ENCODE measurements at regions not wholly inside any gene's neighbourhood (a gene's known extent, or its start where the extent isn't known, plus 50 kb on each side); places are given as distances from the start of the nearest gene placed in this dataset.

DNA sequence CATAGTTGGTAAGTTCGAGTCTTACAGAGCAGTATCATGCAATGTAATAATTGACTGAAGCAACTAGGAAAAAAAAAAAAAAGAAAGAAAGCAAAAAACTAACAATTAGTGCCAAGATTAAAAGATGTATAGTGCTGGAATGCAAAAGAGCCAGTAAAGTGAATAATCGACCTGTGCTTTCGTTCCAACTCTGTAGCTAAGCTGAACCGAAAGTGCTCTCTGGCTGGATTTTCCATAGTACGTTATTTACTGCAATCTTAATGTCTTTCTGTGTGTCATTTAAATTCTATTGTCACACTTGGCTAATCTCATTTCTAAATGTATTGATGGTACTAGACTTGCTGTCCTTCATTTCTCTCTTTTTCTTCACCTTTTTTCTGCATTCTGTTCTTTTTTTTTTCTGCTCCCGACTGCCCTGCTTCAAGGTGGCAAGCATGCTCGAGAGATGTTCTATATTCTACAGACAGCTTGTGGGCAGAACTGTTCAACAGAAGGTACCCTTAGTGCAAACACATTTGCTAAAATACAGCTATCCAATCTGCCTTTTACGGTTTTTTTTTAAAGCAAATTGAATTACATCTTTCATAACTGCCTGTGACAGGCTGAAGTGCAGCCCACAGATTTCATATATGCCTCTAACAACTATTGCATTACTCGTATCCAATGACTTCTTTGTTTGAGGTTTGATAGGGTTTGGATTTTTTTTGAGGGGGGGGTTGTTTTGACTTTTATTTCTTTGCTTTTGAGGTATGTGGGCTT is 204.2 kb upstream of the MTNR1B start:
- Mint-ChIP-seq H3K4me3 (no peak overlapping the region), H3K36me3 (ENCODE audit: low read depth) (no peaks in the 10 kb centered on the region), H3K4me1 (peaks cover 4% of the 10 kb centered on the region), H3K27ac (no peak overlapping the region), H3K27me3 (peaks cover 26% of the 10 kb centered on the region)
- no peak for ATAC-seq
- no peak for DNase-seq
- H3K9me3 ChIP-seq (ENCODE audit: control insufficient read depth, low read length, poor library complexity, severe bottlenecking), result no peaks in the 10 kb centered on the region

DNA sequence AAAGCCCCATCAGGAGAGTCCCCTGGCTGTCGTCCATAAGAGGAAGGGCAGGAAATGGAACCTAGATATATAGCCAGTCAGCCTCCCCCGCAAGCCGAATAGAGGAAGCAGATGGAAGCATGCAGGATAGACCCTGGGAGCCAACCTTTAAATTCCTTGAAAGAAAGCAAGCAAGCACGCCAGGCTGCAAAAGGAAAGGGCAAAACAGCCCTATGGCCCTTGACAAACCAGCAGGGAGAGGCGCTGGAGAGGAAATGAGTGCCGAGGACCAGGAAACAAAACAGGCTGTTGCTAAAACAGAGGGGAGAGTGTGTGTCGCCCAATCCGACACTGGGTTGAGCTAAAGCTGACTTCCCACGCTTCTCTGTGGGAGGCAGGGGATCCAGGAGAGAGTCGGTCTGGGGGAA is 203.5 kb upstream of the MTNR1B start:
- no peaks in the 10 kb centered on the region for H3K36me3 Mint-ChIP-seq (ENCODE audit: low read depth)
- no peak overlapping the region for H3K4me3 Mint-ChIP-seq
- no peaks in the 10 kb centered on the region for H3K9me3 ChIP-seq (ENCODE audit: control insufficient read depth, low read length, poor library complexity, severe bottlenecking)
- H3K4me1 Mint-ChIP-seq, result peaks cover 4% of the 10 kb centered on the region
- H3K27me3 Mint-ChIP-seq, result peaks cover 27% of the 10 kb centered on the region
- no peak for DNase-seq
- ATAC-seq, result no peak
- no peak overlapping the region for H3K27ac Mint-ChIP-seq

DNA sequence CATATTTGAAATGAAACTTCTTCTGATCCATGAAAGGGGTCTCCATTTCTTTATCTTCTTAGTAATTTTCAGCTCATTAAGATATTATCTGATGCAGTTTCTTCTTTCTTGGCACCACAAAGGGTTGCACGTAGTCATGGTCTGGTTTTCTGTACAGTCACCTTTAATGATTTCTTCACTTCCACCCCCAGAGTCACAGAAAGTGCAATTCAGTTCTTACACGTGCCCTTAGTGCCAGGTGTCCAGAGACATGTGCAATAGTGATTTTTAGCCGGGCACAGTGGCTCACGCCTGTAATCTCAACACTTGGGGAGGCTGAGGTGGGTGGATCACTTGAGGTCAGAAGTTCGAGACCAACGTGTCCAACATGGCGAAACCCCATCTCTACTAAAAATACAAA is 202.8 kb upstream of the MTNR1B start:
- Mint-ChIP-seq H3K27ac (no peak overlapping the region), H3K4me3 (no peak overlapping the region), H3K27me3 (peaks cover 34% of the 10 kb centered on the region), H3K36me3 (ENCODE audit: low read depth) (no peaks in the 10 kb centered on the region), H3K4me1 (peaks cover 4% of the 10 kb centered on the region)
- no peaks in the 10 kb centered on the region for H3K9me3 ChIP-seq (ENCODE audit: control insufficient read depth, low read length, poor library complexity, severe bottlenecking)
- DNase-seq, result no peak
- ATAC-seq, result no peak

DNA sequence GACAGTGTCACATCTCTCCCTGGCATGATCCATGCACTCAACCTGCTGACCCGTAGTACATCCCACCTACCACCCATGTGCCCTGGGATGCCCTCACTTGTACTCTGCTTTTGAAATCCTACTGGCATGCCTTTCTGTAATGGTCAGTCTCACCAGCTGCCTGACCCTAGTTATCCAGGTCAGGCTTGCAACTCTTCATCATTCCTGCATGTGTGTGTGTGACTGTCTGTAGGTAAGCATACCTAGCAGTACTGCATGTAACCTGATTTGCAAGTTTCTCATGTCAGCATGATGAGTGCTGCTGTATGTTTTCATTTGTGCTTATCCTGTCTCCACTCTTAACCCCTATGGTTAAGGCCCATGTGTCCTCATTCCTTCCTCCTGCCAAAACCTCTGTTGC is 202.0 kb upstream of the MTNR1B start:
- Mint-ChIP-seq H3K27ac (no peak overlapping the region), H3K36me3 (ENCODE audit: low read depth) (no peaks in the 10 kb centered on the region), H3K4me1 (peaks cover 4% of the 10 kb centered on the region), H3K4me3 (no peak overlapping the region), H3K27me3 (peaks cover 38% of the 10 kb centered on the region)
- ATAC-seq (no peak), DNase-seq (no peak)
- H3K9me3 ChIP-seq (ENCODE audit: control insufficient read depth, low read length, poor library complexity, severe bottlenecking), result no peaks in the 10 kb centered on the region

DNA sequence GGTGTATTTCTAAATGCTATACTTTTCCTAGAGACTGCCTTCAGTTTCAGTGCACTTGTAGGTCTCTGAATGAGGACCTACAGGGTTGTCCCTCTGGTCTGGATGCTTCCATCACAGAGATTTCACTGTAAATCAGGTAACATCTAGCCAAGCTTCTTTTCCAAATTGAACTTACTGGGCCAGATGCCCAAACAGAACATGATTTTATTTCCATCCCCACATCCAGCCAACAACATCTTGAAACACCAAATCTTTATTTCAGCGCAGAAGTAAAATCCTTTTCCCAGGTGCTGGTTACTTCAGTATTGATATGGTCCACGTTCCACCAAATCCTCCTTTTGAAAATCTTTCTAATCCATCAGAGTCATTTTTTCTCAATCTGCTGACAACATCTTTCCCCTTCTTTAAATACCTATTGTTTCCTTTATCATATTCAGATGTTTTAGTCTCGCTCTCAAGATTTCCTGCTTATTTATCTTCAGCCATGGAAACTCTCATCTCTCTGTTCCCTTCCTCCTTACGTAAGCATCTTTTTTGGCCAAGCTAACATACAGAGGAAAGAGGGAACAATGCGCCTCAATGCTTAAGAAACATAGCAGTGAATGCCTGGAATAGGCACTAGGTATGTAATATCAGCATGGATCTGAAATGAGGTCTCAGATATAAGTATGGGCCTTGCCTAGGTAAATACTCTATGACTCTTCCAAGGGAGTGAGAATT is 201.2 kb upstream of the MTNR1B start:
- Mint-ChIP-seq H3K27ac (no peak overlapping the region), H3K27me3 (peaks cover 38% of the 10 kb centered on the region), H3K4me1 (peaks cover 4% of the 10 kb centered on the region), H3K36me3 (ENCODE audit: low read depth) (no peaks in the 10 kb centered on the region), H3K4me3 (no peak overlapping the region)
- no peaks in the 10 kb centered on the region for H3K9me3 ChIP-seq (ENCODE audit: control insufficient read depth, low read length, poor library complexity, severe bottlenecking)
- DNase-seq, result no peak
- no peak for ATAC-seq

DNA sequence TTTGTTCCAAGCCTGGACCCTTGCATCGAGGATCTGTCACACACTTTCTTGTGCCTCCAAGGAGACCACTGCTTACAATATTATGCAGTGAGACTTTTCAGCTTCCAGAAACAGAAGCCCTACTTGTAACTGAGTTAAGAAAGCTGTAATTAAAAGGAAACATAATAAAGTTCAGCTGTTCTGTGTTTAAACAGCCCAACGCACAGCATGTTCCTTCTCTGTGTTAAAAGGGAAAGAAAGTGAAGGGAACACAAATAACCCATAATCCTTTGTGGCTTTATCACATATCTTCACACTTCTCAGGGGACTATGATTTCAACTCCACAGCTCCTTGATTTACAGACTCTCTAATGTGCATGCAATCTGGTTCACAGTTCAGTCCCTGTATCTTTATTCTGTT is 200.3 kb upstream of the MTNR1B start:
- DNase-seq (no peak), ATAC-seq (no peak)
- no peak overlapping the region for H3K27ac Mint-ChIP-seq
- no peaks in the 10 kb centered on the region for H3K9me3 ChIP-seq (ENCODE audit: control insufficient read depth, low read length, poor library complexity, severe bottlenecking)
- H3K27me3 Mint-ChIP-seq, result peaks cover 36% of the 10 kb centered on the region
- H3K36me3 Mint-ChIP-seq (ENCODE audit: low read depth), result no peaks in the 10 kb centered on the region
- peaks cover 4% of the 10 kb centered on the region for H3K4me1 Mint-ChIP-seq
- H3K4me3 Mint-ChIP-seq, result no peak overlapping the region

DNA sequence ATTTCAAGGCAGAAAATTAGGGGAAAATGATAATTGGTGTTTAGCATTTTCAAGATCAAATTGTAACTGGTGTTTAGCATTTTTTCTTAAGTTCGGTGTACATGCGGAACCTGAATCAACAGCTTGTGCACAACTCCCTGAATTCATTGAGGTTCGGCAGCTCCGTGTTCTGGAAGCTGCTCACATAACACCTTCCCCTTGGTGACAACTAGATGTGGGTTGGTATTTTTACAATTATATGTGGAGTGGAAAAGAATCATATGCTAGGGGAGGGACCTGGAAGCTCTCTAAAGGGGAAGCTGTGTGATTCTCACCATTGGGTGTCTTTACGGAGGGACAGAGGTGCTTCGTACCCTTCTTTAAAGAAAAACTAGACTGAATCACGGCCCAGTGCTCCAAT is 199.0 kb upstream of the MTNR1B start:
- H3K27me3 Mint-ChIP-seq, result peaks cover 25% of the 10 kb centered on the region
- ATAC-seq, result no peak
- no peak overlapping the region for H3K27ac Mint-ChIP-seq
- peaks cover 4% of the 10 kb centered on the region for H3K4me1 Mint-ChIP-seq
- H3K36me3 Mint-ChIP-seq (ENCODE audit: low read depth), result no peaks in the 10 kb centered on the region
- no peak overlapping the region for H3K4me3 Mint-ChIP-seq
- DNase-seq, result no peak
- no peaks in the 10 kb centered on the region for H3K9me3 ChIP-seq (ENCODE audit: control insufficient read depth, low read length, poor library complexity, severe bottlenecking)

DNA sequence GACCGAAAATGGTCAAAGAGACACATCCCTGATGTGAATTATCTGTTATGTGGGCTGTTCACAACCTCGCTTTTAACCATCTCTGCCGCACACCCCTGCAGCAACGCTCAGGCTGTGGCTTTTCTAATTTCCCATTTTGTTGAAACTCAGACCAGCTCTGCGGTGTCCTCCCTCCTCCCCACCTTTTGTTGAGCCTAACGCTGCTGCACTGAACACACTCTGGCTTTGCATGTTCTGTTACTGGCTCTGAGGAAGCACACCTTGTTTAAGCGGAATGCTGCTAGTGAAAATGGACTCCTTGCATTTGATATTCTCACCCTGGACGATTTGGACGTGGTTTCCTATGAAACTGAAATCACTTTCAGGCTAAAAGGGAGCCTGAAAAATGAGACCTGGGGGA is 198.5 kb upstream of the MTNR1B start:
- Mint-ChIP-seq H3K4me3 (no peak overlapping the region), H3K27ac (no peak overlapping the region), H3K4me1 (peaks cover 2% of the 10 kb centered on the region), H3K27me3 (peaks cover 19% of the 10 kb centered on the region), H3K36me3 (ENCODE audit: low read depth) (no peaks in the 10 kb centered on the region)
- DNase-seq (no peak), ATAC-seq (no peak)
- H3K9me3 ChIP-seq (ENCODE audit: control insufficient read depth, low read length, poor library complexity, severe bottlenecking), result no peaks in the 10 kb centered on the region

DNA sequence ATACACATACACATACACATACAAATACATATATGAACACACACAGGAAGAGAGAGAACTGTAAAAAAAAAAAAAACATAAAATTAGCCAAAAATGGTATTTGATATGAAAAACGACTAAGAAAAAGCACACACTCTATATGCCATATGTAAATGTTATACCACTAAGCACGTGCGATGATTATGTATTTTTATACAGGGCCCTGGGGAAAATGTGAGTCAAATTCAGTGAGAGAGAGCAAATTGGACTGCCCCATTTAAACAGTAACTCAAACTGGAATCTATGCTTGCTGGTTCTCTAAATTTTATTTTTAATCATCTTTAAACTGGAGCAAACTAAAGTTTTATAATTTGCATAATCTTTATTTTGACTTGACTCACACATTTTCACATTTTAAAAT is 197.8 kb upstream of the MTNR1B start:
- Mint-ChIP-seq H3K27ac (no peak overlapping the region), H3K4me3 (no peak overlapping the region), H3K36me3 (ENCODE audit: low read depth) (no peaks in the 10 kb centered on the region), H3K4me1 (no peaks in the 10 kb centered on the region), H3K27me3 (peaks cover 18% of the 10 kb centered on the region)
- no peak for ATAC-seq
- H3K9me3 ChIP-seq (ENCODE audit: control insufficient read depth, low read length, poor library complexity, severe bottlenecking), result no peaks in the 10 kb centered on the region
- DNase-seq, result no peak

DNA sequence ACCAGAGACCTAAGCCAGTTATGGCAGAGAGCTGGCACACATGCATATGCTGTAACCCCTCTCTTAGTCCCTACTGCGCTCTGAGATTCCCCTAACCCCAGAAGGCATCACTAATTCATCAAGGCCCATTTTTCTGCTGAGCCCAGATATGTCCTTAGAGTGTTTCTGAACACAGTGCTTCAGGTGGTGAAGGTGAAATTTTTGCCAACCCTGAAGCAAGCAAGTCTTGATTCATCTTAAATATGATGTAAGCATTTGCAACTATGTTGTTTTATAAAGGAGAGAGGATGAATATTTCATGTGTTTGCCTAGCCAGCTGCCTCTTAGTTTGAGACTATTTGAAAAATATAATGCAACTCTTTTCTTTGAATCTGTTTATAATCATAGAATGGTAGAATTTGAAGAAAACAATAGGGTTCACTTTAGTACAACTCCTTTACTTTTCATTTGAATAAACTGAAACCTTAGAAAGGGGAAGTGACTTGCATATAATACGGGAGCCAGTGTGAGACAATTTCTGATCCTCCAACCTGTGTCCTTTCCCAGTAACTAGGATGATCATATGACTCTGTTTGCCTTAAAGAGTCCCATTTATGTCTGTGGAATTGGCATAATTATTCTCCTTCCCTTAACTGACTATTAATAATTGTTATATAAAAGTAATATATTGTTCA is 194.3 kb upstream of the MTNR1B start:
- ATAC-seq, result no peak
- H3K9me3 ChIP-seq (ENCODE audit: control insufficient read depth, low read length, poor library complexity, severe bottlenecking), result no peaks in the 10 kb centered on the region
- no peak for DNase-seq
- peaks cover 12% of the 10 kb centered on the region for H3K27me3 Mint-ChIP-seq
- H3K27ac Mint-ChIP-seq, result no peak overlapping the region
- H3K4me1 Mint-ChIP-seq, result no peaks in the 10 kb centered on the region
- H3K36me3 Mint-ChIP-seq (ENCODE audit: low read depth), result no peaks in the 10 kb centered on the region
- H3K4me3 Mint-ChIP-seq, result no peak overlapping the region

DNA sequence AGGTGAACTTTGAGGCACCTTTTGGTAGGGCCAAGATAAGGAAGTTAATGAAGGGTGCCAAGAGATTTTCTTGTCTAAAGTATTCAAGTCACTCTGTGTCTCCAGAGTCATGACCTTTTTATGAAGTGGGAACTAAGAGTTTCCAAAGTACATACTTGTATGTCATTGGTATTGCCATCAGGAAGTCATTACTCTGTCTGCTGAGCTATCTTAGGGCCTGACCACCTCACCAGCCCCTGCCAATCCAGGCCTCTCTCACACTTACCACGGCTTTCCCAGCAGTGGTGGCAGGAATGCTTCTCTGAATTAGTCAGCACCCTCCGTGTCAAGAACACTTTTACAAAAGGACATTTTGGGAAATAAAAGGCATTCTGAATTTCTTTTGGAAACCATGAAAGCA is 192.8 kb upstream of the MTNR1B start:
- DNase-seq (no peak), ATAC-seq (no peak)
- H3K4me1 Mint-ChIP-seq, result no peaks in the 10 kb centered on the region
- no peak overlapping the region for H3K27ac Mint-ChIP-seq
- peaks cover 4% of the 10 kb centered on the region for H3K27me3 Mint-ChIP-seq
- no peaks in the 10 kb centered on the region for H3K36me3 Mint-ChIP-seq (ENCODE audit: low read depth)
- no peak overlapping the region for H3K4me3 Mint-ChIP-seq
- H3K9me3 ChIP-seq (ENCODE audit: control insufficient read depth, low read length, poor library complexity, severe bottlenecking), result no peaks in the 10 kb centered on the region

DNA sequence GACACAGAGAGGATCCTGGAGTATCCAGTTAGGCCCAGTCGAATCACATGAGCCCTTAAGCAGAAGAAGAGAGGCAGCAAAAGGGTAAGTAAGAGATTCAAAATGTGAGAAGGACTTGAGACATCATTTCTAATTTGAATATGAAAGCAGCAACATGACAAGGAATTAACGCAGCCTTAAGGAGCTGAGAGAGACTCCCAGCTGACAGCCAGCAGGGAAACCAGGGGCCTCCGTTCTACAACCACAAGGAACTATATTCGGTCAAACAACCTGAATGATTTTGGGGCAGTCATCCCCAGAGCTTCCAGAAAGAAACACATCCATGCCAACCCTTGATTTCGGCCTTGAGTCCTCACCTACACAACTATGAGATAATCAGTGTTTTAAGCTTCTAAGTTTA is 189.7 kb upstream of the MTNR1B start:
- no peak overlapping the region for H3K4me3 Mint-ChIP-seq
- H3K27me3 Mint-ChIP-seq, result no peaks in the 10 kb centered on the region
- no peak overlapping the region for H3K27ac Mint-ChIP-seq
- no peaks in the 10 kb centered on the region for H3K36me3 Mint-ChIP-seq (ENCODE audit: low read depth)
- H3K9me3 ChIP-seq (ENCODE audit: control insufficient read depth, low read length, poor library complexity, severe bottlenecking), result no peaks in the 10 kb centered on the region
- H3K4me1 Mint-ChIP-seq, result no peaks in the 10 kb centered on the region
- no peak for ATAC-seq
- DNase-seq, result no peak

DNA sequence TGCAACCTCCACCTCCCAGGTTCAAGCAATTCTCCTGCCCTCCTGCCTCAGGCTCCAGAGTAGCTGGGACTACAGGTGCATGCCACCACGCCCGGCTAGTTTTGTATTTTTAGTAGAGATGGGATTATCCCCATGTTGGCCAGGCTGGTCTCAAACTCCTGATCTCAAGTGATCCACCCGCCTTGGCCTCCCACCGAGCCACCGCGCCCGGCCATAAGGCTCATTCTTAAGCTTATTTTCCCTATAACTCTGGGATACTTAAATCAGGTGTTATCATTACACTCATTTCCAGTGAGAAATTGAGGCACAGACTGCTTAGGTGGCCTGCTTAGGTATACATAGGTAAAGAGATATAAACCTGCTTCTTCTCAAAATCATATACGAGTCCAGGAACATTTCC is 188.3 kb upstream of the MTNR1B start:
- DNase-seq (no peak), ATAC-seq (no peak)
- no peaks in the 10 kb centered on the region for H3K36me3 Mint-ChIP-seq (ENCODE audit: low read depth)
- H3K9me3 ChIP-seq (ENCODE audit: control insufficient read depth, low read length, poor library complexity, severe bottlenecking), result no peaks in the 10 kb centered on the region
- no peak overlapping the region for H3K27ac Mint-ChIP-seq
- H3K27me3 Mint-ChIP-seq, result no peaks in the 10 kb centered on the region
- no peaks in the 10 kb centered on the region for H3K4me1 Mint-ChIP-seq
- no peak overlapping the region for H3K4me3 Mint-ChIP-seq
